K562 (cell line): ENCODE measurements at regions not wholly inside any gene's neighbourhood (a gene's known extent, or its start where the extent isn't known, plus 50 kb on each side); places are given as distances from the start of the nearest gene placed in this dataset.

Experiments
- ATAC-seq: fragments of 200-7000 bp; cut with Tn5 transposase; 3 replicates; pipeline ENCODE4 v1.9.1; 2020; ENCODE audit warnings: moderate library complexity
- BruUV-seq: library from RNA; stranded (reverse); fragments of 400-500 nt; replicated peaks from 2 replicates; lab custom pipeline; 2021; lab: Mats Ljungman, UMichigan
- CTCF ChIA-PET: fragments of 300-600 bp; formaldehyde crosslinking; extraction: SDS; loops from one replicate; lab custom pipeline; 2021; ENCODE audit warnings: low intra/inter-chr PET ratio; lab: Yijun Ruan, JAX
- POLR2A ChIA-PET: fragments of 300-600, 350-650 bp; sonication (Branson Sonifier 250); formaldehyde crosslinking; extraction: SDS; loops from one replicate; lab custom pipeline; 2021; ENCODE audit warnings: antibody characterized with exemption, inconsistent platforms; lab: Yijun Ruan, JAX
- DNase-seq, 4 experiments: peaks; one replicate each; pipeline versions ENCODE4 v3.0.0 to v3.0.0-alpha.2; 2011 to 2018; ENCODE audit warnings: low spot score in 3 of 4, mixed read lengths in 3 of 4; ENCODE audit errors: extremely low read depth in 1 of 4
- FAIRE-seq: peaks from 2 replicates; lab custom pipeline; 2011; peaks lifted over from hg19 to GRCh38; lab: Jason Lieb, UNC
- H2AFZ ChIP-seq: 2 replicates; pipeline ENCODE4 v1.6.0; 2011; ENCODE audit warnings: low read depth, low read length, control low read depth, inconsistent platforms
- H3K27ac ChIP-seq: fragments of 200-600 bp; 3 replicates; pipeline ENCODE4 v1.8.0; 2011; ENCODE audit warnings: low read depth, mild to moderate bottlenecking, control low read depth, inconsistent platforms, low read length, moderate library complexity, mixed read lengths; ENCODE audit errors: extremely low read depth
- H3K27me3 ChIP-seq, 2 experiments: fragments of 300-600 bp in 1 of 2; 2 replicates in 1 of 2; 3 replicates in 1 of 2; pipeline versions ENCODE4 v1.6.0 to v1.8.0; 2011; ENCODE audit warnings: inconsistent platforms in 2 of 2, low read length in 2 of 2, mild to moderate bottlenecking in 1 of 2, mixed read lengths in 1 of 2, moderate library complexity in 1 of 2; ENCODE audit not compliant: control insufficient read depth in 2 of 2, insufficient read depth in 2 of 2
- H3K36me3 ChIP-seq: fragments of 300-600 bp; 3 replicates; pipeline ENCODE4 v1.8.0; 2011; ENCODE audit warnings: mild to moderate bottlenecking, low read length, inconsistent platforms; ENCODE audit not compliant: control insufficient read depth, insufficient read depth
- H3K4me1 ChIP-seq, 2 experiments: fragments of 200-600 bp in 1 of 2; replicated peaks in 1 of 2; 2 replicates in 1 of 2; 3 replicates in 1 of 2; pipeline versions ENCODE4 v1.5.1 to v1.8.0; 2011; ENCODE audit warnings: inconsistent platforms in 2 of 2, low read length in 2 of 2, mild to moderate bottlenecking in 1 of 2, mixed read lengths in 1 of 2, moderate library complexity in 1 of 2; ENCODE audit not compliant: control insufficient read depth in 2 of 2, insufficient read depth in 2 of 2
- H3K4me2 ChIP-seq: 2 replicates; pipeline ENCODE4 v1.6.1; 2011; ENCODE audit warnings: low read length, control low read depth, inconsistent platforms, mixed read lengths; ENCODE audit not compliant: insufficient read depth
- H3K4me3 ChIP-seq: fragments of 200-600 bp; sonication (generic), shearing (Covaris generic); 2 replicates; pipeline ENCODE4 v1.5.1; 2016; ENCODE audit warnings: control low read depth, inconsistent platforms
- H3K79me2 ChIP-seq: fragments of 200-600 bp; 3 replicates; pipeline ENCODE4 v1.8.0; 2011; ENCODE audit warnings: low read length, inconsistent platforms; ENCODE audit not compliant: control insufficient read depth, insufficient read depth
- H3K9ac ChIP-seq, 2 experiments: 2 replicates each; pipeline versions ENCODE4 v1.6.0 to v1.6.1; 2011; ENCODE audit warnings: low read depth in 2 of 2, low read length in 2 of 2, control low read depth in 1 of 2, inconsistent platforms in 1 of 2, mild to moderate bottlenecking in 1 of 2, mixed read lengths in 1 of 2; ENCODE audit not compliant: insufficient read depth in 1 of 2
- H3K9me1 ChIP-seq: one replicate; pipeline ENCODE4 v1.6.0; 2011; ENCODE audit warnings: inconsistent platforms, mild to moderate bottlenecking, low read length, moderate library complexity; ENCODE audit not compliant: control insufficient read depth, insufficient read depth
- H3K9me3 ChIP-seq: replicated peaks from 2 replicates; pipeline ENCODE4 v1.5.1; 2011; ENCODE audit warnings: low read depth, low read length, inconsistent platforms; ENCODE audit not compliant: control insufficient read depth, insufficient read depth
- H4K20me1 ChIP-seq: replicated peaks from 2 replicates; pipeline ENCODE4 v1.6.1; 2011; ENCODE audit warnings: low read length, inconsistent platforms, mixed read lengths; ENCODE audit not compliant: control insufficient read depth, insufficient read depth
- CBX5 ChIP-seq: IDR thresholded peaks from 2 replicates; pipeline ENCODE4 v1.6.1; 2014; ENCODE audit warnings: low read depth, borderline replicate concordance
- CHCHD3 ChIP-seq: fragments of 250-450 bp; sonication (Bioruptor Pico); IDR thresholded peaks from 2 replicates; pipeline ENCODE4 v2.1.2; 2022; ENCODE audit warnings: mild to moderate bottlenecking
- FOXJ2 ChIP-seq: fragments of 200-800 bp; sonication (Bioruptor generic); IDR thresholded peaks from 2 replicates; pipeline ENCODE4 v1.6.1; 2016; ENCODE audit warnings: missing genetic modification characterization, missing compliant biosample characterization
- JUNB ChIP-seq: fragments of 450-650 bp; formaldehyde crosslinking; conservative IDR thresholded peaks from 2 replicates; pipeline ENCODE4 v1.4.0; 2020; ENCODE audit warnings: mild to moderate bottlenecking
- NELFE ChIP-seq: IDR thresholded peaks from 2 replicates; pipeline ENCODE4 v1.6.1; 2011; ENCODE audit warnings: mild to moderate bottlenecking; ENCODE audit not compliant: insufficient read depth, insufficient read length
- NFRKB ChIP-seq: fragments of 450-650 bp; IDR thresholded peaks from 2 replicates; pipeline ENCODE4 v1.6.1; 2016; ENCODE audit warnings: low read depth
- POLR2B ChIP-seq: fragments of 450-650 bp; IDR thresholded peaks from 2 replicates; pipeline ENCODE4 v1.6.1; 2018; ENCODE audit warnings: low read depth; ENCODE audit not compliant: partially characterized antibody
- SREBF1 ChIP-seq: fragments of 150-350 bp; IDR thresholded peaks from 2 replicates; pipeline ENCODE4 v1.6.1; 2014; ENCODE audit warnings: antibody characterized with exemption, low read depth, low read length, borderline replicate concordance
- U2AF2 ChIP-seq: fragments of 200-400 bp; formaldehyde crosslinking; optimal IDR thresholded peaks from 2 replicates; pipeline ENCODE3; 2017; ENCODE audit warnings: low read depth, mild to moderate bottlenecking, low read length
- UBTF ChIP-seq, 2 experiments: IDR thresholded peaks; 2 replicates each; pipeline ENCODE4 v1.6.1; 2012; ENCODE audit warnings: improper control_type of control experiment in 2 of 2, low read depth in 2 of 2, low read length in 2 of 2, borderline replicate concordance in 1 of 2
- ZNF12 ChIP-seq: sonication (generic); formaldehyde crosslinking; IDR thresholded peaks from 2 replicates; pipeline ENCODE4 v1.4.0; 2020; ENCODE audit warnings: mild to moderate bottlenecking, missing genetic modification reagents
- ZNF311 ChIP-seq: fragments of 250-450 bp; sonication (Bioruptor Pico); IDR thresholded peaks from 2 replicates; pipeline ENCODE4 v1.4.0; 2020; ENCODE audit warnings: mild to moderate bottlenecking, moderate library complexity
- ZNF76 ChIP-seq: fragments of 250-450 bp; sonication (Bioruptor Pico); IDR thresholded peaks from 2 replicates; pipeline ENCODE4 v1.4.0; 2020; ENCODE audit warnings: mild to moderate bottlenecking, moderate library complexity, borderline replicate concordance
- WGBS: fragments of 100-300 bp; shearing (Covaris generic); methylation state at CpG from one replicate; pipeline ENCODE4 v1.1.6; 2016; ENCODE audit warnings: low coverage, mixed read lengths; ENCODE audit not compliant: insufficient coverage; ENCODE audit errors: missing lambda C conversion rate; 5-methylcytosine and 5-hydroxymethylcytosine counted together
- in situ Hi-C: fragments of 300-500 bp; cut with MboI; formaldehyde crosslinking; loops from 4 replicates; pipeline ENCODE4 v1.15.0; 2018; ENCODE audit warnings: inconsistent platforms, mixed read lengths
- intact Hi-C: fragments of 100-400 bp; cut with micrococcal nuclease; formaldehyde crosslinking; loops from 2 replicates; pipeline ENCODE4 v1.14.2; 2022

DNA sequence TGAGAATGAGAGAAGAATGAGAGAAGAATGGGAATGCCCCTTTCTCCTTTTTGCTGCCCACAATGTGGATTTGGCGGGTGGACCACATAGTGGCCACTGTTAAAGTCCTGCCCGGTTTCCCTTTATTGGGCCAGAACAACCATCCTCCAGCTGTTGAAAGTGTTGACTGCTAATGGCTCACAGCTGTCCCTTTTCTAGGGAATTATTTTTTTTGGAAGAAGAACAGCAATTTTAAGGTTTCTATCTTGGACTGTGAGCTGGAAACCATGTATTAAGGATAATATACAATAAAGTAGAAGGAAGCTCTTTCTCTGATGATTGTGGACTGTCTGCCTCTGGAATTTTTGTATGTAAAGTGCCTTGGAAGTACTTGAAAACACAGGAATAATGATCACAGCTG, 185.9 kb downstream of the DMRT2 start (continued):
- TF ChIP-seq POLR2B (no peak), NELFE (no peak), UBTF (IDR thresholded peaks at IDR 0.05; ENCODE audit: borderline replicate concordance in 1 of 2, low read depth in 2 of 2, low read length in 2 of 2) (no peak), SREBF1 (no peak)
- TF ChIP-seq, all 486 proteins: peak for 0

- Histone ChIP-seq H3K36me3 (no peaks in the 10 kb centered on the region), H3K27ac (no peak overlapping the region), H4K20me1 (no peaks in the 10 kb centered on the region), H3K79me2 (no peaks in the 10 kb centered on the region), H3K27me3 (no peaks in the 10 kb centered on the region), H3K9ac (no peak overlapping the region), H2AFZ (no peak overlapping the region), H3K4me2 (no peak overlapping the region), H3K9me1 (no peaks in the 10 kb centered on the region), H3K4me3 (no peak overlapping the region), H3K9me3 (no peaks in the 10 kb centered on the region), H3K4me1 (no peaks in the 10 kb centered on the region)
- intact Hi-C loops: no loop called here
- WGBS: 0% methylated on average over 3 of the region's 3 CpGs
- ChIA-PET POLR2A (no interaction called here), CTCF (no interaction called here)
- ATAC-seq (no peak), FAIRE-seq (no peak), DNase-seq (no peak)
- in situ Hi-C loops: no loop called here
- TF ChIP-seq U2AF2: no peak
- TF ChIP-seq ZNF12 (CRISPR knock-in tag): no peak
- no peak for TF ChIP-seq ZNF76 (CRISPR knock-in tag)
- TF ChIP-seq FOXJ2 (tag): no peak
- TF ChIP-seq CHCHD3 (CRISPR knock-in tag): no peak
- no peak for TF ChIP-seq JUNB (CRISPR knock-in tag)
- no peak for TF ChIP-seq CBX5
- TF ChIP-seq ZNF311: no peak
- no peak for TF ChIP-seq NFRKB
- BruUV-seq: no TSS peak
Measured at GRCh38 chr9:1238407-1238806, 188.2 kb downstream of the DMRT2 start.
